Adipocyte (in vitro differentiated cells): ENCODE measurements at regions not wholly inside any gene's neighbourhood (a gene's known extent, or its start where the extent isn't known, plus 50 kb on each side); places are given as distances from the start of the nearest gene placed in this dataset.

Experiments used
- DNase-seq: peaks from one replicate; pipeline ENCODE4 v3.0.0-alpha.2; 2015; ENCODE audit warnings: low read depth
- H3K27me3 ChIP-seq: replicated peaks from 2 replicates; pipeline ENCODE4 v1.7.0; 2013; ENCODE audit warnings: mild to moderate bottlenecking, low read length, moderate library complexity; ENCODE audit not compliant: control insufficient read depth, insufficient read depth
- H3K36me3 ChIP-seq: 2 replicates; pipeline ENCODE4 v1.7.0; 2013; ENCODE audit warnings: low read length, mild to moderate bottlenecking, moderate library complexity; ENCODE audit not compliant: control insufficient read depth, insufficient read depth, severe bottlenecking
- H3K4me1 ChIP-seq: 2 replicates; pipeline ENCODE4 v1.7.0; 2013; ENCODE audit warnings: mild to moderate bottlenecking, low read length, moderate library complexity; ENCODE audit not compliant: control insufficient read depth, insufficient read depth
- H3K4me3 ChIP-seq: 2 replicates; pipeline ENCODE4 v1.7.0; 2013; ENCODE audit warnings: mild to moderate bottlenecking, low read length, moderate library complexity
- H3K9ac ChIP-seq: 2 replicates; pipeline ENCODE4 v1.7.0; 2013; ENCODE audit warnings: mild to moderate bottlenecking, low read length, moderate library complexity
- H3K9me3 ChIP-seq: 2 replicates; pipeline ENCODE4 v1.7.0; 2013; ENCODE audit warnings: mild to moderate bottlenecking, low read length, moderate library complexity; ENCODE audit not compliant: control insufficient read depth

DNA sequence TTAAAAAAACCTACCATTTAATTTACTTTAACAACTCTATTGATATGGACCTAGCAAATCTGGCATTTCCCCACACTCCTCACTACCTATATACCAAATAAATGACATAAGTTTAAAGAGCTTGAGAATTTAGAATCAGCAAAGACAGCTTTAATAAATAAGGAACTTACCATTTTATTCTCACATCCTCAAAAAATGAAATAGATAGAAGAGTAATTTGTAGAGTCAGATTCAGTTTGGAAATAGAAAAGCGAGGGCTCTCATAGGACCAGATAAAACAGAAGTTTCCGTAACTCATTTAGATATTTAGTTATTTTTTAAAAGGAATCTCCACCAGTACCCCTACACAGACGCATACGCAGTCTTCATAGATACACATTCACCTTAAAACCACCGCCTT, 117.9 kb downstream of the RGS2 start:
- DNase-seq = no peak
- Histone ChIP-seq H3K27me3 (no peaks in the 10 kb centered on the region), H3K9ac (no peak overlapping the region), H3K4me1 (no peaks in the 10 kb centered on the region), H3K4me3 (no peak overlapping the region), H3K9me3 (no peaks in the 10 kb centered on the region), H3K36me3 (no peaks in the 10 kb centered on the region)

DNA sequence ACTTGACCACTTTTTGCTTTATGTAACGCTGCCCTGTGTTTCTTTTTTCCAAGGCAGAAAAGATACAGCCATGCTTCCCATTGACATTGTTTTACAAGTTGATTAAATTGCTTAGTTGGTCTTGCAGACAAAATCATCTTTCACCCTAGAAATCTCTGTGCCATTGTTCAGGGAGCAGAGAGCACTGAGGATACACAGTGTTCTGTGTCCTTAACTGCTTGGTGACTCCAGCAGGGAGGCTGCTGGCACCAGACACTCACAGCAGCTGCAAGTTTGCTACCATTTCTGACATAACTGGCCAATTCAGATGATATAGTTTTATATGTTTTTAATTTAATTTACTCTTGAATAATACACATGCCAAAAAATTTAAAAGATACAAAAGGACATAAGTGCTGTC, 118.7 kb downstream of the RGS2 start:
- DNase-seq = no peak
- no peaks in the 10 kb centered on the region for H3K4me1 ChIP-seq

DNA sequence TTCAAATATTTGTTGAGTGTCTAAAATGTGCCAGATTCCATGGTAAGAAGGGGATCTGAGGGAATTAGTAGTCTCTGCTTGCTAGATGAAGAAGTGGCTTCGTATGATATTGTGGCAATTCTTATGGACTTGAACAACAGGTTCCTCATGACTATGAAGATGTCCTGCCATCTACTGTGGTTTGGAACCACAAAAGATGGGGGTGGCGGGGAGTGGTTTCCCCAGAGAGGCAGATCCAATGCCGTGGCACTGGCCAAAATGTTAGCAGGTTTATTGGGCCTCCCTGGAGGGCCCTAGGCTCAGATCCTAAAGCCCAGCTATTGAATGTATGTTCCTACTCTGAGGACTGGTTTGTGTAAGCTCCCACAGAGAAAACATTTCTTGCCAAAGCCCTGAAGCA, 120.8 kb downstream of the RGS2 start:
- H3K36me3 ChIP-seq = no peaks in the 10 kb centered on the region
- H3K4me1 ChIP-seq = no peaks in the 10 kb centered on the region
- DNase-seq = no peak

More for the DNA sequence above, 118.7 kb downstream of the RGS2 start:
- H3K9ac ChIP-seq = no peak overlapping the region
- no peaks in the 10 kb centered on the region for H3K36me3 ChIP-seq
- no peaks in the 10 kb centered on the region for H3K9me3 ChIP-seq
- no peak overlapping the region for H3K4me3 ChIP-seq
- H3K27me3 ChIP-seq = no peaks in the 10 kb centered on the region

DNA sequence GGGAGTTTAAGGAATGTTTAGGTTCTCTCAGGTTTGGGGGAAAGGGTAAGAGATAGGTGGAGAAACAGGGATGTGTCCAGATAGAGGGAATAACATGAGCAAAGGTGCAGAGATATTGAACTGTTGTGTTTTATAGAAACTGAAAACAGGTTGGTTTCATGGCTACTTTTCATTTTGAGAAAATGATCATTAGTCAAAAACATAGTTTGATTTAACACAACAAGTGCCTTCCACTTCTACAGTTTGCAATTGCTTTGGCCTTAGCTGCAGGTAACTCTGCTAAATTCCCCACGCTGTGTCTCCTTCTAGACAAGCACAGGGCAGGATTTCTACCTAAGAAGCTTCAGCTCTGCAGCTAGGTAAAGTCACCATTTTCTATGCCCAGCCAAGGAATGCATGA, 124.9 kb downstream of the RGS2 start:
- no peak overlapping the region for H3K9ac ChIP-seq
- no peak overlapping the region for H3K4me3 ChIP-seq
- H3K27me3 ChIP-seq = no peaks in the 10 kb centered on the region
- DNase-seq = no peak
- no peaks in the 10 kb centered on the region for H3K36me3 ChIP-seq
- H3K4me1 ChIP-seq = peaks cover 7% of the 10 kb centered on the region
- no peaks in the 10 kb centered on the region for H3K9me3 ChIP-seq

More for the DNA sequence above, 120.8 kb downstream of the RGS2 start:
- H3K9ac ChIP-seq = no peak overlapping the region
- H3K4me3 ChIP-seq = no peak overlapping the region
- no peaks in the 10 kb centered on the region for H3K27me3 ChIP-seq
- H3K9me3 ChIP-seq = no peaks in the 10 kb centered on the region

DNA sequence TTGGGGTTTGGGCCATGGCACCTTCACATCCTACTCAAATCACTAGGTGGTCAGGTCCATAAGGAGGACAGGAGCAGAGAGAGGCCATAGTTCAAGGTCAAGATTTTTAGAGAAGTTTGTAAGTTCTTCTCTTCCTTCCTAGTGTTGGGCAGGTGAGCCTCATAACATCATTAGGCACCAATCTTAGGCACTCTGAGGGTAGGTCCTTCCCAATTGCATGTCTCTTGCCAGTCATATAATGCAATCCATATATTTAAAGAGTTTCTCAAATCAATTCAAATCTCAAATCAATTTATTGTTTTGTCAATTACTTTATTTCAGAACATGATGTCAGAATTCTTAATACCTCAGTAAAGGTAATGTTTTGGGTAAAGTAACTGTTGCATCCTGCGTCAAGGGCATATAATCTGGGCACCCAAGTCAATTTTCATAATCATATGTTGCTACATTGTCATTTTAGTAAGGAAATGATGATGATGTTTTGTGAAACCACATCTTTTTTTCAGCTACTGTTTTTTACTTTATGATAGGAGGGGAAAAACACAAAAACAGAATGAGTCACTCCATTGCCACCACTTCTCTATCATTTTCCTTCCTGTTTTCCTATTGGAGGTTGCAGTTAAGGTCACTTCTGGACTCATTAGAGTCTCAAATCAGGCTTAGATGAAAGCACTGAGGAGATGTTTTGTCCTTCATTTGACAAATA, 122.7 kb downstream of the UCHL5 start:
- Histone ChIP-seq H3K4me3 (no peak overlapping the region), H3K27me3 (no peaks in the 10 kb centered on the region), H3K36me3 (no peaks in the 10 kb centered on the region), H3K9ac (no peak overlapping the region), H3K4me1 (peaks cover 7% of the 10 kb centered on the region), H3K9me3 (no peaks in the 10 kb centered on the region)
- no peak for DNase-seq

DNA sequence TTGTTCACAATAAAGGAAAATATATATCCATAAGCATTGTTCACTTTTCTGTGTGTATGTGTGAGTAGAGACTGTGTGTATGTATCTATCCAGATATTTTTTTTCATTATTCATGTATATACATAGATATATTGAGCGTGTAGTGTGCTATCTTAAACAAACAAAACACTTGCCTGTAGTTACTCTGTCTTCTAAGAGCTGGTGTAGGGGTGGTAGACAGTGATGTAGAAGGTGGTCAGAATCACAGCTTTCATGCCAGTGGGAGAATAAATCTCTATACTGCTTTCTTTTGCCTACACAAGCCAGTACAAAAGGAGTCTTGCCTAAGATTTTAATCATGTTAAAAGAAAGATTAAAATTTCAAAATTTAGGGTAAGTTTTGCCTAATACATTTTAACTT, 122.0 kb downstream of the UCHL5 start:
- Histone ChIP-seq H3K27me3 (no peaks in the 10 kb centered on the region), H3K4me1 (peaks cover 7% of the 10 kb centered on the region), H3K9ac (no peak overlapping the region), H3K4me3 (no peak overlapping the region), H3K36me3 (no peaks in the 10 kb centered on the region), H3K9me3 (no peaks in the 10 kb centered on the region)
- DNase-seq = no peak

DNA sequence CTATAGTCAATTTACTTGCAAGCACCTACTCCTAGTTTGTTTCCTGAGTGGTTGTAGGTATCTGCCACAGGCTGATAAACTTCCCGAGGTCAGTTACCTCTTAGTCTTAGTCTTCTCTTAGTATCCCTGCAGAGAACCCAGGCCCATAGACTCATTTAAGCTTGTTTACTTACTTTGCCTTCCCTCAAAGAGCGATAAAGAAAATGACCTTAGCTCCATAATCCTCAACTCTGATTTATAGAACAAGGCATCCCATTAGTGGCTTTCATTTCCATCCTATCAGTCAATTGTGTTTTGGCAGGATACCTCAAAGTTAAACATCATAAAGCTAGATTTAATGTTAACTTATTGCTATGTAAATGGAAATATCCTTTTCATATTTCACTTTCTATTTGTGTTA, 119.7 kb downstream of the UCHL5 start:
- Histone ChIP-seq H3K27me3 (no peaks in the 10 kb centered on the region), H3K36me3 (no peaks in the 10 kb centered on the region), H3K4me1 (peaks cover 7% of the 10 kb centered on the region), H3K9ac (no peak overlapping the region), H3K4me3 (no peak overlapping the region), H3K9me3 (no peaks in the 10 kb centered on the region)
- DNase-seq = no peak

DNA sequence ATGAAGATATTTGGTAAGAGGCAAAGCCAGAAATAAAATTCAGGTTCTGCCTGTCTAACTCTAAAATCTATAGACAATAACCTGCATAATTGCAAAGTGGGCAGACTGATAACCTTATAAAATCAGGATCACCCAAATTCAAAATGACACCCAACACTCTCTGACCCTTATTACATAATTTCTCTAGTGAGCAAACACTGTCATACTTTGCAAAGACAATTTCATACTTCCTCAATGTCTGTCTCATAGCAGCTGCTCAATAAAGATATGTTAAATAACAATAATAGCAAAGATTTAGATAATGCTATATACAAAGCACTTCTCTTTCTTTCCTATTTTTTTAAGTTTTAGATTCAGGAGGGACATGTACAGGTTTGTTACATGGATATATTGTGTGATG, 118.5 kb downstream of the UCHL5 start:
- H3K36me3 ChIP-seq = no peaks in the 10 kb centered on the region
- peaks cover 7% of the 10 kb centered on the region for H3K4me1 ChIP-seq
- no peak for DNase-seq
- H3K27me3 ChIP-seq = no peaks in the 10 kb centered on the region
- no peaks in the 10 kb centered on the region for H3K9me3 ChIP-seq
- H3K4me3 ChIP-seq = no peak overlapping the region
- no peak overlapping the region for H3K9ac ChIP-seq

DNA sequence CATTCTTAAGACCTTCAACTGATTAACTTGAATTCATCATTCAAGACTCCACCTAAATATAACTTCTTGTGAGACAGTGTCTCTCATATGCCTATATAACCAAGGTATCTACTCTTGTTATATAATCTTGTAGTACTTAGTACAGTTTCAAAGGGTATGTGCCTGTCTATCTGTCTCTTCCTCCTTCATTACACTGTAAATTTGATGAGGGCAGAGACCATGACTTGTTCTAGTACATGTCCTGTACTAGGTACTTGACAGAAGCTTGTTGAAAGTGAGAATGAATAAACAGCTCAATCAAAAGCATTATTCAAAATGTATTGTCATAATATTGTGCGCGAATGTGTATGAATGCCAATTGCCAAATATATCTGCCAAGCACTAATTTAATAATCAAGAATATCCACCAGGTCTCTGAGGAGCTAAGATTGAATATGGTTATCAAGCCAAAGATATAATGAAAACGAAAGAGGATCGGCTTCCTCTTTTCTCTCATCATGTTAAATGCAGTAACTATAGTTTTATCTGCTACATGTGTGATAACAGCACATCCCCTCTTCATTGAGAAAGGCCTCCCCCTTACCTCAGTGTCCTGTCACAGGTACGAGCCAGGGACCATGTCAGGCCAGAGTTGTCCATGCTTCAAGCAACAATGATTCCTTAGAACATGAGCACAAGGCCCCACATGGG, 117.3 kb downstream of the UCHL5 start:
- DNase-seq = no peak

DNA sequence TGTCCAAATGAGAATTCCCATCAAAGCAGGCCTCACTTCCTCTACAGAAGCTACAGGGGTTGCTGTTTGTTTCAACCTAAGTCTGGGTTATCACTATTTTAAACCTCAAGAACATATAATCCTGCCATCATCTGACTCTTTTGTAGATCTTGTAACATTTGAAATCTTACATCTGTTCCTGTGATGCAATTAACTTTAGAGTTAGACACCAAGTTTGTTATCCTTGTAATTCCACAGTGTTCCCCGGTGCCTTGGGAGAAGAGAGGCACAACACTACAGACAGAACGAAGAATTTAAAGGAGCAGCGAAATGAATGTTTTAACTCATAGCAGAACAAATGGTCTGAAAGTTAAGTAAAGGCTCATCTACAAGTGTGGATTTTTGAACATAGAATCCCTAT, 116.1 kb downstream of the UCHL5 start:
- Histone ChIP-seq H3K4me1 (no peaks in the 10 kb centered on the region), H3K36me3 (no peaks in the 10 kb centered on the region), H3K9ac (no peak overlapping the region), H3K27me3 (no peaks in the 10 kb centered on the region), H3K4me3 (no peak overlapping the region), H3K9me3 (no peaks in the 10 kb centered on the region)
- DNase-seq = peak; percentile 37

More for the DNA sequence above, 117.3 kb downstream of the UCHL5 start:
- H3K9me3 ChIP-seq = no peaks in the 10 kb centered on the region
- H3K9ac ChIP-seq = no peak overlapping the region
- H3K36me3 ChIP-seq = no peaks in the 10 kb centered on the region
- peaks cover 5% of the 10 kb centered on the region for H3K4me1 ChIP-seq
- H3K4me3 ChIP-seq = no peak overlapping the region
- H3K27me3 ChIP-seq = no peaks in the 10 kb centered on the region

DNA sequence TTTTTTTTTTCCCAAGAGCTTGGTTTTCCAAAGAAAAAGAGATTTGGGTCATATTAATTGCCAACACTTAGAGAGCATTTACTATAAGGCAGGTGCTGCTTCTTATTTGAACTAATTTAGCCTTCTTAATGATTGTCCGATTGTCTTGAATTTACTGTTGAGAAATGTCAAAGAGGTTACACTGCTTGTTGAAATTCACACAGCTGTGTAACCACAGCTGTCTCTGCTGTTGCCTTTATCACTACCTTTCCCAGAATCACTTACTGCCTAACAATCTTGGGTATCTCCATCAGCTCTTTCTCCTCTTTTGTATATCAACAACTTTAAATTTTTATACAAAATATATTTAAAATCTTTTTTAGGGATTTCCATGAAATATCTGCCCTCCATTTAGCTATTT, 115.6 kb downstream of the UCHL5 start:
- no peak for DNase-seq
- H3K27me3 ChIP-seq = no peaks in the 10 kb centered on the region
- no peaks in the 10 kb centered on the region for H3K4me1 ChIP-seq
- no peak overlapping the region for H3K4me3 ChIP-seq
- no peak overlapping the region for H3K9ac ChIP-seq
- no peaks in the 10 kb centered on the region for H3K9me3 ChIP-seq
- no peaks in the 10 kb centered on the region for H3K36me3 ChIP-seq
